ENCODE measurements at regions not wholly inside any gene's neighbourhood (a gene's known extent, or its start where the extent isn't known, plus 50 kb on each side); places are given as distances from the start of the nearest gene placed in this dataset.

DNA sequence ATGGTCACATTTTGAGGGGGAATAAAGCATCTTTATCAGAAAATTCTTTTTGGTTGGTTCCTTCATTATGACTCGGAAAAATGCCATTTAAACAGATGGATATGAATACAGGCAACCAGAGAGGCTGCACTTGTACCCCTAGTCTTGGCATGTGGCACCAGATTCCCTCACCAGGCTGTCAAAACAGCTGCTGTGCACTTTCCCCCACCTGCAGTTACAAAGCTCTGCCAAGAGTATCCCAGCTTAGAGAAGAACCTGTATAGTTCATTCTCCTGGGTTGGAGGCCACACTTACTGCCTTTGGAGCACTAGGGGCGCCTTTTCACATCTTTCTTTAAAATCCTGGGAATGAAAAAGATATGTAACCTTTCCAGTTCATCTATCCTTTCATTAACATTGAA lies 190.3 kb downstream of the KIF2B start:
- no peak for TF ChIP-seq EP300 (IDR thresholded peaks at IDR 0.05; ENCODE audit: borderline replicate concordance)
- TF ChIP-seq, protein P1, sequence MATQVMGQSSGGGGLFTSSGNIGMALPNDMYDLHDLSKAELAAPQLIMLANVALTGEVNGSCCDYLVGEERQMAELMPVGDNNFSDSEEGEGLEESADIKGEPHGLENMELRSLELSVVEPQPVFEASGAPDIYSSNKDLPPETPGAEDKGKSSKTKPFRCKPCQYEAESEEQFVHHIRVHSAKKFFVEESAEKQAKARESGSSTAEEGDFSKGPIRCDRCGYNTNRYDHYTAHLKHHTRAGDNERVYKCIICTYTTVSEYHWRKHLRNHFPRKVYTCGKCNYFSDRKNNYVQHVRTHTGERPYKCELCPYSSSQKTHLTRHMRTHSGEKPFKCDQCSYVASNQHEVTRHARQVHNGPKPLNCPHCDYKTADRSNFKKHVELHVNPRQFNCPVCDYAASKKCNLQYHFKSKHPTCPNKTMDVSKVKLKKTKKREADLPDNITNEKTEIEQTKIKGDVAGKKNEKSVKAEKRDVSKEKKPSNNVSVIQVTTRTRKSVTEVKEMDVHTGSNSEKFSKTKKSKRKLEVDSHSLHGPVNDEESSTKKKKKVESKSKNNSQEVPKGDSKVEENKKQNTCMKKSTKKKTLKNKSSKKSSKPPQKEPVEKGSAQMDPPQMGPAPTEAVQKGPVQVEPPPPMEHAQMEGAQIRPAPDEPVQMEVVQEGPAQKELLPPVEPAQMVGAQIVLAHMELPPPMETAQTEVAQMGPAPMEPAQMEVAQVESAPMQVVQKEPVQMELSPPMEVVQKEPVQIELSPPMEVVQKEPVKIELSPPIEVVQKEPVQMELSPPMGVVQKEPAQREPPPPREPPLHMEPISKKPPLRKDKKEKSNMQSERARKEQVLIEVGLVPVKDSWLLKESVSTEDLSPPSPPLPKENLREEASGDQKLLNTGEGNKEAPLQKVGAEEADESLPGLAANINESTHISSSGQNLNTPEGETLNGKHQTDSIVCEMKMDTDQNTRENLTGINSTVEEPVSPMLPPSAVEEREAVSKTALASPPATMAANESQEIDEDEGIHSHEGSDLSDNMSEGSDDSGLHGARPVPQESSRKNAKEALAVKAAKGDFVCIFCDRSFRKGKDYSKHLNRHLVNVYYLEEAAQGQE (IDR thresholded peaks at IDR 0.05; ENCODE audit: low read depth) = no peak
- no peak for TF ChIP-seq YY1 (IDR thresholded peaks at IDR 0.05; ENCODE audit: low read depth)

Measured in Ishikawa (cell line).